Progenitor cell of endocrine pancreas (in vitro differentiated cells): ENCODE measurements at regions not wholly inside any gene's neighbourhood (a gene's known extent, or its start where the extent isn't known, plus 50 kb on each side); places are given as distances from the start of the nearest gene placed in this dataset.
"Not testable (repeated sequence)": the region's sequence is repeated elsewhere in the genome, so short reads cannot be mapped to it uniquely, and the experiment has no call there.

ENCODE experiments used
- DNase-seq: peaks from one replicate; pipeline ENCODE4 v3.0.0; 2021; ENCODE audit warnings: low spot score; ENCODE audit not compliant: unreplicated experiment
- H3K27ac Mint-ChIP-seq: 2 replicates; pipeline ENCODE4 v1.8.0; 2021; ENCODE audit warnings: mild to moderate bottlenecking, moderate library complexity, mixed read lengths
- H3K27me3 Mint-ChIP-seq: 2 replicates; pipeline ENCODE4 v1.8.0; 2021; ENCODE audit warnings: mixed read lengths
- H3K36me3 Mint-ChIP-seq: 2 replicates; pipeline ENCODE4 v1.8.0; 2022; ENCODE audit warnings: mixed read lengths; ENCODE audit not compliant: insufficient read depth
- H3K4me1 Mint-ChIP-seq: 2 replicates; pipeline ENCODE4 v1.8.0; 2021; ENCODE audit warnings: low read depth, mixed read lengths
- H3K4me3 Mint-ChIP-seq: 2 replicates; pipeline ENCODE4 v1.8.0; 2021; ENCODE audit warnings: low read depth, mild to moderate bottlenecking, moderate library complexity, mixed read lengths
- H3K9me3 Mint-ChIP-seq: 2 replicates; pipeline ENCODE4 v1.8.0; 2021; ENCODE audit warnings: low read depth, mixed read lengths
- TF ChIP-seq, protein P1 (sequence below): fragments of 200-600 bp; sonication (generic); IDR thresholded peaks from one replicate; pipeline ENCODE4 v1.5.0; 2021; ENCODE audit warnings: antibody characterized with exemption, mild to moderate bottlenecking; ENCODE audit not compliant: unreplicated experiment

DNA sequence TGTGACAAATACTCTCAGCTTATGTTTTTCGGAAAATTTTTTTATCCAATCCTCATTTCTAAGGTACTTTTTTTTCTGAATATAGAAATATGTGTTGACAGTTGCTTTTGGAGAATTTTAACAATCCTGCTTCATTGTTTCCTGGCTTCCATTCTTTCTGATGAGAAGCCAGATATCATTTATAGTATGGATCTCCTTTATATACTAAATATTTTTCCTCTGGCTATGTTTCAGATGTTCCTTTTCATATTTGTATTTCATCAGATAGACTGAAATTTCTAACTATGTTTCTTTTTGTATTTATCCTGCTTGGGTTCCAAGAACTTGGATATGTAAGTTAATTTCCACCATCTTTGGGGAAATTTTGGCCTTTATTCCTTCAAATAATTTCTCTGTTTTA lies 138.9 kb upstream of the CDH11 start:
- TF ChIP-seq, protein P1, sequence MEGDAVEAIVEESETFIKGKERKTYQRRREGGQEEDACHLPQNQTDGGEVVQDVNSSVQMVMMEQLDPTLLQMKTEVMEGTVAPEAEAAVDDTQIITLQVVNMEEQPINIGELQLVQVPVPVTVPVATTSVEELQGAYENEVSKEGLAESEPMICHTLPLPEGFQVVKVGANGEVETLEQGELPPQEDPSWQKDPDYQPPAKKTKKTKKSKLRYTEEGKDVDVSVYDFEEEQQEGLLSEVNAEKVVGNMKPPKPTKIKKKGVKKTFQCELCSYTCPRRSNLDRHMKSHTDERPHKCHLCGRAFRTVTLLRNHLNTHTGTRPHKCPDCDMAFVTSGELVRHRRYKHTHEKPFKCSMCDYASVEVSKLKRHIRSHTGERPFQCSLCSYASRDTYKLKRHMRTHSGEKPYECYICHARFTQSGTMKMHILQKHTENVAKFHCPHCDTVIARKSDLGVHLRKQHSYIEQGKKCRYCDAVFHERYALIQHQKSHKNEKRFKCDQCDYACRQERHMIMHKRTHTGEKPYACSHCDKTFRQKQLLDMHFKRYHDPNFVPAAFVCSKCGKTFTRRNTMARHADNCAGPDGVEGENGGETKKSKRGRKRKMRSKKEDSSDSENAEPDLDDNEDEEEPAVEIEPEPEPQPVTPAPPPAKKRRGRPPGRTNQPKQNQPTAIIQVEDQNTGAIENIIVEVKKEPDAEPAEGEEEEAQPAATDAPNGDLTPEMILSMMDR, result no peak
- no peaks in the 10 kb centered on the region for H3K27me3 Mint-ChIP-seq
- H3K4me3 Mint-ChIP-seq, result no peak overlapping the region
- no peak for DNase-seq
- peaks cover 6% of the 10 kb centered on the region for H3K9me3 Mint-ChIP-seq
- no peak overlapping the region for H3K27ac Mint-ChIP-seq
- no peaks in the 10 kb centered on the region for H3K36me3 Mint-ChIP-seq
- H3K4me1 Mint-ChIP-seq, result no peaks in the 10 kb centered on the region

DNA sequence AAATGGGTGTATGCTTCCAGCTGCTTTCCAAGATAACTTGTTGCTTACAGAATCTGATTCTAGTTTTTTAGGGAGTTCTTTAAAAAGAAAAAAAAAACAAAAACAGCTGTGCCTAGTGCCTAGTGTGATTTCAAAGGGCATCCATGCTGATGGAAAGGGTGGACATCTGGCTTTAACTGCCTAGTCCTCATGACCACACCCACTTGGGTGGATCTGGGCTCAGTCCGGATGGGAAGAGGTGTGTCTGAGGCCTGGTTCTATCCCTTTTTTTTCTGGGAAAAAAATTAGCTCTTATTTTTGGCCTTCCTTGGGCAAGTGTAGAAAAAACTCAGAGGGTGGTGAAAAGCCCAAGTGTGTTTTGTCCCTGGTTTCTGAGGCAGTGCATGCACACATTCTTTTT lies 132.3 kb upstream of the CDH11 start:
- TF ChIP-seq, protein P1, result no peak
- H3K4me3 Mint-ChIP-seq, result no peak overlapping the region
- peaks cover 2% of the 10 kb centered on the region for H3K4me1 Mint-ChIP-seq
- H3K27ac Mint-ChIP-seq, result no peak overlapping the region
- no peak for DNase-seq
- H3K36me3 Mint-ChIP-seq, result no peaks in the 10 kb centered on the region
- no peaks in the 10 kb centered on the region for H3K9me3 Mint-ChIP-seq
- H3K27me3 Mint-ChIP-seq, result no peaks in the 10 kb centered on the region

DNA sequence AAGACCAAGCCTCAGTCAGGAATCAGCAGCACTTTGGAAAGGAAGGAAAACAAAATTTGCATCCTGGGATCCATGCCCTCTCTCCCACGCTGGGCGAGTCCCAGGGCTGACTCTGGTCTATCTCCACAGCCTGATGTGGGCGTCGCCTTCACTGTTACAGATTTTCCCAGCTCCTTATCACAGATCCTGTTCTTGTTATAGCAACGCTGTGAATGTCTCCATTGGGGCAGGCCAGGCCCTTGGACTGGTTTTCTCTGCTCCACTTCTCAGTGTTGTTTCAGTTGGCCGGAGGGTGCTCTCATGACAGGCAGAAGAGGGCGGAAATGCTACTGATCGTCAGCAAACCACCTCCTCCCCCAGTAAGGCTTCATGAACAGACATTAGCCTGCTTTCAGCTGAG lies 127.9 kb upstream of the CDH11 start:
- H3K9me3 Mint-ChIP-seq, result no peaks in the 10 kb centered on the region
- no peaks in the 10 kb centered on the region for H3K36me3 Mint-ChIP-seq
- TF ChIP-seq, protein P1, result no peak
- DNase-seq, result no peak
- peaks cover 2% of the 10 kb centered on the region for H3K4me1 Mint-ChIP-seq
- H3K27me3 Mint-ChIP-seq, result no peaks in the 10 kb centered on the region
- H3K27ac Mint-ChIP-seq, result no peak overlapping the region
- H3K4me3 Mint-ChIP-seq, result no peak overlapping the region

DNA sequence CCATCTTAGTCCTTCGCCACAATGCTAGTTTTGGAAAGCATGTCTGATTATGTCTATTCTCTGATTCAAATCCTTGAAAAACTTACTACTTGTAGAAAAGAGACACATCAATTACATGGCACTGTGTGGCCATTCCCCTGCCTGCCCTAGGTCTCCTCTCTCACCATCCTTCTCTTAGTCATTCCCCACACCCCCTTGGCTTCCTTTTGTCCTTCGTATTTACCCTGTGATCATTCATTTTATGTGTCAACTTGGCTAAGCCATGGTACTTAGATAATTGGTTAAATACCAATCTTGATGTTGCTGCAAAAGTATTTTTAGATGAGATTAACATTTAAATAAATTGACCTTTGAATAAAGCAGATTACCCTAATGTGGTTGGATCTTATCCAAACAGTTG lies 122.9 kb upstream of the CDH11 start:
- no peaks in the 10 kb centered on the region for H3K9me3 Mint-ChIP-seq
- DNase-seq, result no peak
- TF ChIP-seq, protein P1, result no peak
- no peaks in the 10 kb centered on the region for H3K27me3 Mint-ChIP-seq
- H3K4me3 Mint-ChIP-seq, result no peak overlapping the region
- H3K27ac Mint-ChIP-seq, result no peak overlapping the region
- H3K36me3 Mint-ChIP-seq, result no peaks in the 10 kb centered on the region
- H3K4me1 Mint-ChIP-seq, result peaks cover 5% of the 10 kb centered on the region

- Mint-ChIP-seq H3K36me3 (no peaks in the 10 kb centered on the region), H3K27me3 (peaks cover 54% of the 10 kb centered on the region), H3K4me1 (peaks cover 2% of the 10 kb centered on the region), H3K9me3 (no peaks in the 10 kb centered on the region), H3K27ac (no peak overlapping the region), H3K4me3 (no peak overlapping the region)
- TF ChIP-seq, protein P1, result no peak
- no peak for DNase-seq
Measured at GRCh38 chr16:65235339-65236177, 113.7 kb upstream of the CDH11 start.

DNA sequence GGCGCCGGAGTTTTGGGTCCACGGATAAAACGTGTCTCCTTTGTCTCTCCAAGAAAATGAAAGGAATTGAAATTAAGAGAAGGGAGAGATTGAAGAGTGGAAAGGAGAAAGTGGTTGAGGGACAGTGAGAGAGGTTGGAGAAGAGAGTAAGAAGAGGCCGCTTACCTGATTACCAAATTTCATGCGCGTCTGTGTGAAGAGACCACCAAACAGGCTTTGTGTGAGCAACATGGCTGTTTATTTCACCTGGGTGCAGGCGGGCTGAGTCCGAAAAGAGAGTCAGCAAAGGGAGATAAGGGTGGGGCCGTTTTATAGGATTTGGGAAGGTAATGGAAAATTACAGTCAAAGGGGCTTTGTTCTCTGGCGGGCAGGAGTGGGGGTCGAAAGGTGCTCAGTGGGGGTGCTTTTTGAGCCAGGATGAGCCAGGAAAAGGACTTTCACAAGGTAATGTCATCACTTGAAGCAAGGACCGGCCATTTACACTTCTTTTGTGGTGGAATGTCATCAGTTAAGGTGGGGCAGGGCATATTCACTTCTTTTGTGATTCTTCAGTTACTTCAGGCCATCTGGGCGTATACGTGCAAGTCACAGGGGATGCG lies 113.0 kb upstream of the CDH11 start:
- H3K4me3 Mint-ChIP-seq, H3K4me1 Mint-ChIP-seq, H3K36me3 Mint-ChIP-seq, H3K9me3 Mint-ChIP-seq, H3K27ac Mint-ChIP-seq, DNase-seq: not testable (repeated sequence)
- H3K27me3 Mint-ChIP-seq, result peaks cover 54% of the 10 kb centered on the region
